Naive thymus-derived CD4-positive, alpha-beta T cell (primary cell): ENCODE measurements at regions not wholly inside any gene's neighbourhood (a gene's known extent, or its start where the extent isn't known, plus 50 kb on each side); places are given as distances from the start of the nearest gene placed in this dataset.
"Not testable (repeated sequence)": the region's sequence is repeated elsewhere in the genome, so short reads cannot be mapped to it uniquely, and the experiment has no call there.

ENCODE experiments used
- ATAC-seq: fragments of 150-1000 bp; cut with Tn5 transposase; 2 replicates; pipeline ENCODE4 v1.10.0; 2021; ENCODE audit warnings: mild to moderate bottlenecking, moderate library complexity
- CTCF ChIA-PET: fragments of 350-600 bp; sonication (Branson Sonifier 250); formaldehyde crosslinking; loops from one replicate; lab custom pipeline; 2021; ENCODE audit warnings: antibody characterized with exemption; lab: Charles Lee
- POLR2A ChIA-PET: fragments of 350-600 bp; sonication (Branson Sonifier 250); formaldehyde crosslinking; loops from one replicate; lab custom pipeline; 2021; ENCODE audit warnings: antibody characterized with exemption, inconsistent platforms; lab: Charles Lee
- DNase-seq, 9 donors: peaks; one replicate each; pipeline versions ENCODE4 v3.0.0 to v3.0.0-alpha.2; 2020 to 2022; ENCODE audit warnings: mixed read lengths in 1 of 9
- H3K27ac ChIP-seq: one replicate; pipeline ENCODE4 v1.7.0; 2013; ENCODE audit warnings: mild to moderate bottlenecking, low read depth, low read length, moderate library complexity
- H3K27me3 ChIP-seq, 2 donors: one replicate each; pipeline ENCODE4 v1.7.0; 2013; ENCODE audit warnings: low read length in 2 of 2, mild to moderate bottlenecking in 2 of 2, moderate library complexity in 2 of 2; ENCODE audit not compliant: control insufficient read depth in 2 of 2, insufficient read depth in 2 of 2
- H3K36me3 ChIP-seq, 3 experiments: 1 replicate in 2 of 3; 2 replicates in 1 of 3; pipeline ENCODE4 v1.7.0; 2013; ENCODE audit warnings: low read length in 3 of 3, mild to moderate bottlenecking in 3 of 3, moderate library complexity in 1 of 3; ENCODE audit not compliant: insufficient read depth in 3 of 3, control insufficient read depth in 2 of 3
- H3K4me1 ChIP-seq, 2 donors: one replicate each; pipeline ENCODE4 v1.7.0; 2013; ENCODE audit warnings: low read length in 2 of 2, mild to moderate bottlenecking in 2 of 2, moderate library complexity in 1 of 2; ENCODE audit not compliant: control insufficient read depth in 2 of 2, insufficient read depth in 2 of 2
- H3K4me3 ChIP-seq: 2 replicates; pipeline ENCODE4 v1.7.0; 2013; ENCODE audit warnings: mild to moderate bottlenecking, low read length
- H3K9me3 ChIP-seq, 3 experiments: 1 replicate in 2 of 3; 2 replicates in 1 of 3; pipeline ENCODE4 v1.7.0; 2013; ENCODE audit warnings: low read length in 3 of 3; ENCODE audit not compliant: control insufficient read depth in 2 of 3
- H3K27ac Mint-ChIP-seq, 9 donors: one replicate each; pipeline ENCODE4 v1.8.0; 2020 to 2022; ENCODE audit warnings: mixed read lengths in 9 of 9, mild to moderate bottlenecking in 8 of 9, moderate library complexity in 5 of 9, inconsistent platforms in 2 of 9
- H3K27me3 Mint-ChIP-seq, 5 donors: one replicate each; pipeline ENCODE4 v1.8.0; 2021 to 2022; ENCODE audit warnings: mixed read lengths in 5 of 5, mild to moderate bottlenecking in 1 of 5
- H3K36me3 Mint-ChIP-seq, 5 donors: one replicate each; pipeline ENCODE4 v1.8.0; 2020 to 2022; ENCODE audit warnings: mixed read lengths in 5 of 5, mild to moderate bottlenecking in 3 of 5, inconsistent platforms in 1 of 5
- H3K4me1 Mint-ChIP-seq, 7 donors: one replicate each; pipeline ENCODE4 v1.8.0; 2020 to 2022; ENCODE audit warnings: mixed read lengths in 7 of 7, mild to moderate bottlenecking in 3 of 7, inconsistent platforms in 1 of 7
- H3K4me3 Mint-ChIP-seq, 10 donors: one replicate each; pipeline ENCODE4 v1.8.0; 2020 to 2022; ENCODE audit warnings: mild to moderate bottlenecking in 10 of 10, mixed read lengths in 10 of 10, moderate library complexity in 6 of 10, inconsistent platforms in 2 of 10
- H3K9me3 Mint-ChIP-seq, 11 donors: one replicate each; pipeline ENCODE4 v1.8.0; 2020 to 2022; ENCODE audit warnings: mixed read lengths in 11 of 11, mild to moderate bottlenecking in 4 of 11, inconsistent platforms in 1 of 11, moderate library complexity in 1 of 11
- intact Hi-C, 2 donors: fragments of 100-400 bp; cut with micrococcal nuclease; formaldehyde crosslinking; loops; one replicate each; pipeline ENCODE4 v1.15.1; 2023

DNA sequence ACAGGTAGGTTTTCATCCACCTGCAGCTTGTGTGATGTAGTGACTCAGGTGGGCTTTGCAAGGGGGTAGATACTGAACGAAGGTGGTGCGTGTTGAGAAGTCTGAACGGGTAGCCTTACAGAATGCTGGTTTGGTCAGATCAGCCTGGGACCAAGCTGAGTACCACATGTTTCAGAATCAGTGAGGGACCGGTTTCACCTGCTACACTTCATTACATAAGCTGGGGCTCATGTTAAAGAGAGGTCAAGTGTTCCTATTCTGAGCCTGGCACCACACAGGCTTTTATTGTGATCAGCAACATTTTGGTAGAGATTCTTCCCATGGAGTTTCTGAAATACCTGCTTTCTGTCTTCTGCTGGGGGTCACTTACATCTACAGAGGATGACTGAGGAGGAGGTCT lies 207.4 kb upstream of the EEF2KMT start:
- Histone ChIP-seq H3K4me3 (no peak overlapping the region), H3K27me3 (no peaks in the 10 kb centered on the region), H3K4me1 (no peaks in the 10 kb centered on the region), H3K9me3 (no peaks in the 10 kb centered on the region), H3K27ac (no peak overlapping the region), H3K36me3 (no peaks in the 10 kb centered on the region)
- ChIA-PET CTCF (no interaction called here), POLR2A (no interaction called here)
- DNase-seq, result no peak
- H3K4me1 Mint-ChIP-seq, result no peaks in the 10 kb centered on the region
- intact Hi-C loops, result no loop called here
- H3K27ac Mint-ChIP-seq, result no peak overlapping the region
- H3K36me3 Mint-ChIP-seq, result peaks cover 0 to 13% (median 0%) of the 10 kb centered on the region in 5 donors
- ATAC-seq, result no peak
- H3K27me3 Mint-ChIP-seq, result peaks cover 0 to 44% (median 26%) of the 10 kb centered on the region in 5 donors
- peaks cover 0 to 43% (median 15%) of the 10 kb centered on the region in 11 donors for H3K9me3 Mint-ChIP-seq
- H3K4me3 Mint-ChIP-seq, result no peak overlapping the region

DNA sequence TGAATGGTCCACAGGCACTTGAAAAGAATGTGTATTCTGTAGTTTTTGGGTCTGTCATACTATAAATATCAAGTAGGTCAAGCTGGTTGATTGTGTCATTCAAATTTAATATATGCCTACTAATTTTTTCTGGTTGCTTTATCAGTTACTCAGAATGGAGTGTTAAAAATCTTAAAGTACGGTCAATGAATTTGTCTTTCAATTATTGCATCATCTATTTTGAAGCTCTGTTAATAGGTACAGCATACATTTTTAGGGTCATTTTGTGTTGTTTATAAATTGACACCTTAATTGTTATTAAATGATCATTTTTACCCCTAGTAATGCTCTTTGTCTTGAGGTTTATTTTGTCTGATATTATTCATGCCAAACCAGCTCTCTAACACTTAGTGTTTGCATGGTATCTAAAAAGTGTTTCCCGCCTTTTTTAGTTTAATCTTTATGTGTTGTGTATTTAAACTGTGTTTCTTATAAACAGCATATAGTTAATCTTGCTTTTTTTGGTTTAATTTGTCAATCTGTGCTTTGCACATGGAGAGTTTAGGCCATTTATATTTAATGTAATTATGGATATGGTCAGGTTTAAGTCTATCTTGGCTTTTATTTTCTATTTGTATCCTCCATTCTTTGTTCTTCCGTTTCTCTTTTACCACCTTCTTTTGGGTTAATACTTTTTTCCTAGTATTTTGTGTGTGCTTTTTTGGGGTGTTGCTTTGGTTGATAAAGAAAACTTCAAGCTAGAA lies 204.9 kb upstream of the EEF2KMT start:
- Histone ChIP-seq H3K36me3 (no peaks in the 10 kb centered on the region), H3K4me1 (no peaks in the 10 kb centered on the region), H3K9me3 (no peaks in the 10 kb centered on the region), H3K27me3 (no peaks in the 10 kb centered on the region), H3K4me3 (no peak overlapping the region), H3K27ac (no peak overlapping the region)
- CTCF ChIA-PET, result no interaction called here
- H3K27me3 Mint-ChIP-seq, result peaks cover 0 to 39% (median 18%) of the 10 kb centered on the region in 5 donors
- H3K9me3 Mint-ChIP-seq, result peaks cover 0 to 34% (median 8%) of the 10 kb centered on the region in 11 donors
- POLR2A ChIA-PET, result no interaction called here
- peaks cover 0 to 9% (median 0%) of the 10 kb centered on the region in 5 donors for H3K36me3 Mint-ChIP-seq
- intact Hi-C loops, result no loop called here
- DNase-seq (no peak), ATAC-seq (no peak)
- no peak overlapping the region for H3K27ac Mint-ChIP-seq
- H3K4me1 Mint-ChIP-seq, result no peaks in the 10 kb centered on the region
- H3K4me3 Mint-ChIP-seq, result no peak overlapping the region

DNA sequence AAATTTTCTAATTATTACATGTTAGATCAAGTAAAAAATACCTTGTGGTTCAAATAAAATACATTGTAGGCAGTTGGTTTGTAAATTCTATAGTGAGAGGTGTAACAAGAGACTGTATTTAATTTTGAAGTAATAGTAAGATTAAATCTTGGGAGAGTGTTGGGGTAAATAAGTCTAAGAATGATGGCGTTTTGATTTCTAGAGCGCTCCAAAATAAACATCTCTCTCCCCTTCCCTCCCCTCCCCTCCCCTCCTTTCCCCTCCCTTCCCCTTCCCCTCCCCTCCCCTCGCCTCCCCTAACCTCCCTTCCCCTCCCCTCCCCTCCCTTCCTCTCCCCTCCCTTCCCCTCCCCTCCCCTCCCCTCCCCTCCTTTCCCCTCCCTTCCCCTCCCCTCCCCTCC lies 200.6 kb upstream of the EEF2KMT start:
- Mint-ChIP-seq H3K4me3 (no peak overlapping the region), H3K27me3 (peaks cover 0 to 26% (median 20%) of the 10 kb centered on the region in 5 donors), H3K4me1 (no peaks in the 10 kb centered on the region), H3K27ac (no peak overlapping the region), H3K36me3 (peaks cover 0 to 4% (median 0%) of the 10 kb centered on the region in 5 donors), H3K9me3 (peaks cover 0 to 16% (median 8%) of the 10 kb centered on the region in 11 donors)
- DNase-seq (no peak), ATAC-seq (no peak)
- Histone ChIP-seq H3K4me1 (no peaks in the 10 kb centered on the region), H3K4me3 (no peak overlapping the region), H3K9me3 (no peaks in the 10 kb centered on the region), H3K27ac (no peak overlapping the region), H3K27me3 (no peaks in the 10 kb centered on the region), H3K36me3 (no peaks in the 10 kb centered on the region)
- intact Hi-C loops, result no loop called here
- ChIA-PET POLR2A (no interaction called here), CTCF (no interaction called here)

DNA sequence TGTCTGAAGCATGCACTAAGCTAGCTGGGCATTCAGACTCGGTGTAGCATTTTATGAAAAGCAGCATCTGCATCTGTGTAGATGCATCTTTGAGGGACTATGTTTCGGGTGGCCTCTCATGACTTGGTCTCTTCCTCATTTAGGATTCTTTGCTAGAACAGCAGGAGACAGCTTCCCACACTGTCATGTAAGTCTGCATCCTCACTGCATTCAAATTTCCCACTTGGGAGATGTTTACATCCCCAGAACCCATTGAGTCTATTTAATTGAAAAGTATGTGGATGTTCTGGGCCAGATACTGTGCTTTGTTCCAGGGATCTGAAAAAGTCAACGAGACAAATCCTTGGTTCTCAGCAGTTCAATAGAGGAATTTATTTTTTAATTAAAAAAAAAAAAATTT lies 198.6 kb upstream of the EEF2KMT start:
- Histone ChIP-seq H3K36me3 (no peaks in the 10 kb centered on the region), H3K27ac (no peak overlapping the region), H3K9me3 (no peaks in the 10 kb centered on the region), H3K4me3 (no peak overlapping the region), H3K4me1 (no peaks in the 10 kb centered on the region), H3K27me3 (no peaks in the 10 kb centered on the region)
- H3K4me3 Mint-ChIP-seq, result no peak overlapping the region
- H3K27ac Mint-ChIP-seq, result no peak overlapping the region
- no peak for ATAC-seq
- POLR2A ChIA-PET, result no interaction called here
- H3K9me3 Mint-ChIP-seq, result peaks cover 0 to 6% (median 2%) of the 10 kb centered on the region in 11 donors
- CTCF ChIA-PET, result no interaction called here
- H3K4me1 Mint-ChIP-seq, result no peaks in the 10 kb centered on the region
- intact Hi-C loops, result no loop called here
- DNase-seq, result no peak
- H3K36me3 Mint-ChIP-seq, result peaks cover 0 to 3% (median 0%) of the 10 kb centered on the region in 5 donors
- H3K27me3 Mint-ChIP-seq, result peaks cover 0 to 21% (median 16%) of the 10 kb centered on the region in 5 donors

DNA sequence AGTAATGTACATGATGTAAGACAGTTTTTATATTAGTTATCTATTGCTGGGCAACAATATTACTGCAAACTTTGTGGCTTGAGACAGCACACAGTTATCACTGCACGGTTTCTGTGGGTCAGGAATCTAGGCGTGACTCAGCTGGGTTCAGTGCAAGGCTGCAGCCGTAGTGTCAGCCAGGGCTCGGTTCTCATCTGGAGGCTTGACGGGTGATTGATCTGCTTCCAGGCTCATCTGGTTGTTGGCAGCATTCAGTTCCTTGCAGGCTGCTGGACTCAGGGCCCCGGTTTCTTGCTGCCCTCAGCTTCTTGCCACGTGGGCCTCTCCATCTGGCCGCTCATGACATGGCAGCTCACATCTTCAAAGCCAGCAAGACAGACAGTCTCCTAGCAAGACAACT lies 197.7 kb upstream of the EEF2KMT start:
- H3K4me1 ChIP-seq, CTCF ChIA-PET: not testable (repeated sequence)

DNA sequence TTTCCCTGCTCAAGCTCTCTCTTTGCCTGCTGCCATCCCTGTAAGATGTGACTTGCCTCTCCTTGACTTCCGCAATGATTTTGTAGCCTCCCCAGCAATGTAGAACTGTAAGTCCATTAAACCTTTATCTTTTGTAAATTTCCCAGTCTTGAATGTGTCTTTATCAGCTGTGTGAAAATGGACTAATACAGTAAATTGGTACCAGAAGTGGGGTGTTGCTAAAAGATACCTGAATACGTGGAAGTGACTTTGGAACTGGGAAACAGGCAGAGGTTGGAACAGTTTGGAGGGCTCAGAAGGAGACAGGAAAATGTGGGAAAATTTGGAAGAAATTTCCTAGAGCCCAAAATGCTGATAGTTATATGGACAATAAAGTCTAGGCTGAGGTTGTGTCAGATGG lies 184.6 kb upstream of the EEF2KMT start:
- H3K27me3 Mint-ChIP-seq, H3K36me3 ChIP-seq, H3K4me1 Mint-ChIP-seq, H3K9me3 ChIP-seq, H3K27ac ChIP-seq, intact Hi-C loops, H3K4me3 Mint-ChIP-seq, DNase-seq, H3K4me1 ChIP-seq, H3K27ac Mint-ChIP-seq, H3K27me3 ChIP-seq, H3K4me3 ChIP-seq, ATAC-seq, CTCF ChIA-PET, POLR2A ChIA-PET: not testable (repeated sequence)
- peaks cover 23 to 68% (median 40%) of the 10 kb centered on the region in 11 donors for H3K9me3 Mint-ChIP-seq
- H3K36me3 Mint-ChIP-seq, result peaks cover 0 to 20% (median 4%) of the 10 kb centered on the region in 5 donors

More for the DNA sequence above, 197.7 kb upstream of the EEF2KMT start:
- H3K4me3 ChIP-seq, H3K9me3 Mint-ChIP-seq, ATAC-seq, H3K27ac ChIP-seq, H3K27me3 ChIP-seq, H3K36me3 ChIP-seq, H3K4me1 Mint-ChIP-seq, DNase-seq, H3K36me3 Mint-ChIP-seq, H3K9me3 ChIP-seq, H3K27ac Mint-ChIP-seq, intact Hi-C loops, H3K4me3 Mint-ChIP-seq, POLR2A ChIA-PET: not testable (repeated sequence)
- H3K27me3 Mint-ChIP-seq, result peaks cover 0 to 15% (median 10%) of the 10 kb centered on the region in 5 donors

DNA sequence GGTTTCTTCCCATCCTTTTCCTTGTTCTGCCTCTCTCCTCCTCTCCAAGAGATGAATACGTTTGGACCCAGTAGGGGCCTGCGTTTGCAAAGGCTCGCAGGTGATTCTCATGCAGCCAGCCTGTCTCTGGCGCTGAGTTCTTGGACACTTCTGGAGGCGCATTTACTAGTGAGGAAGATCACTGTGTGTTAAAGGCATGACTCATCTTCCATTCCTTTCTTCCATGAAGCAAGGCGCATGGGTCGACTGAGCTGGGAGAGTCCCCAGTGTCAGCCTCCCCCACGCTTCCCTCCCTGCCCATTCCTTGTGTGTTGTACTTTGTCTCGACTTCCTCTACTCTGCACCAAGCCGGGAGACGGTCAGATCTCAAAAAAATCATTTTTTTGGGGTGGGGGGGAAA lies 159.9 kb upstream of the EEF2KMT start:
- H3K9me3 Mint-ChIP-seq, result peaks cover 0 to 5% (median 0%) of the 10 kb centered on the region in 11 donors
- ChIA-PET POLR2A (no interaction called here), CTCF (no interaction called here)
- no peaks in the 10 kb centered on the region for H3K27me3 ChIP-seq
- no peaks in the 10 kb centered on the region for H3K4me1 Mint-ChIP-seq
- H3K4me3 ChIP-seq, result no peak overlapping the region
- intact Hi-C loops, result no loop called here
- H3K36me3 ChIP-seq, result no peaks in the 10 kb centered on the region
- no peak overlapping the region for H3K27ac ChIP-seq
- DNase-seq (no peak), ATAC-seq (no peak)
- H3K9me3 ChIP-seq, result no peaks in the 10 kb centered on the region
- no peak overlapping the region for H3K4me3 Mint-ChIP-seq
- H3K27ac Mint-ChIP-seq, result no peak overlapping the region
- no peaks in the 10 kb centered on the region for H3K36me3 Mint-ChIP-seq
- peaks cover 0 to 45% (median 23%) of the 10 kb centered on the region in 5 donors for H3K27me3 Mint-ChIP-seq
- H3K4me1 ChIP-seq, result no peaks in the 10 kb centered on the region
